Nephron progenitor cell (in vitro differentiated cells): ENCODE measurements at regions not wholly inside any gene's neighbourhood (a gene's known extent, or its start where the extent isn't known, plus 50 kb on each side); places are given as distances from the start of the nearest gene placed in this dataset.

Experiments used
- DNase-seq: peaks from one replicate; pipeline ENCODE4 v3.0.0; 2021
- H3K27ac Mint-ChIP-seq: 2 replicates; pipeline ENCODE4 v1.8.0; 2021; ENCODE audit warnings: mild to moderate bottlenecking, moderate library complexity, mixed read lengths
- H3K27me3 Mint-ChIP-seq: 2 replicates; pipeline ENCODE4 v1.8.0; 2021; ENCODE audit warnings: mild to moderate bottlenecking, low read depth, mixed read lengths; ENCODE audit not compliant: poor library complexity
- H3K36me3 Mint-ChIP-seq: 2 replicates; pipeline ENCODE4 v1.8.0; 2021; ENCODE audit warnings: low read depth, mixed read lengths
- H3K4me1 Mint-ChIP-seq: 2 replicates; pipeline ENCODE4 v1.8.0; 2021; ENCODE audit warnings: mixed read lengths
- H3K4me3 Mint-ChIP-seq: 2 replicates; pipeline ENCODE4 v1.8.0; 2021; ENCODE audit warnings: mild to moderate bottlenecking, moderate library complexity, mixed read lengths
- H3K9me3 Mint-ChIP-seq: 2 replicates; pipeline ENCODE4 v1.8.0; 2021; ENCODE audit warnings: mild to moderate bottlenecking, moderate library complexity, mixed read lengths
- CTCF ChIP-seq: fragments of 200-600 bp; sonication (generic); IDR thresholded peaks from 2 replicates; pipeline ENCODE4 v1.5.0; 2021; ENCODE audit warnings: antibody characterized with exemption

DNA sequence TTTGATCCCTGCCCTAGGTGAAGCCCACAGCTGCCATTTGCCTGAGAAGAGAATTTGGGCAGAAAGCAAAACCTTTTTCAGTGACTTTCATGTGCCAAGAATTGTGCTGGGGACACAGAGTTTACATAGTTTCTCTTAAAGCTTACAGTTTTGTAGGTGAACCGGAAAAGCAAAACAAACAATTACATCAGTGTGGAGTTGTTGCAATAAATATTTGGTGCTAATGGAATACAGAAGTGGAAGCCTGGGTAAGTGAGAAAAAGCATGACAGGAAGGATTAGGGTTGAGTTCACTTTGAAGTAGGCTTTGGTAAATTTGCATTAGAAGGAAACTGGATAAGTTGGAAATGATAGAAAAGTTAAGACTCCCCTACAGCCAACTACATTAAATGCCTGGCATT lies 82.7 kb downstream of the RASSF10 start:
- Mint-ChIP-seq H3K4me1 (peaks cover 6% of the 10 kb centered on the region), H3K9me3 (peaks cover 46% of the 10 kb centered on the region), H3K27me3 (peaks cover 5% of the 10 kb centered on the region), H3K27ac (no peak overlapping the region), H3K36me3 (no peaks in the 10 kb centered on the region), H3K4me3 (no peak overlapping the region)
- no peak for TF ChIP-seq CTCF
- DNase-seq, result no peak

GRCh38 chr11:13094930-13095687 lies 86.0 kb downstream of the RASSF10 start:
- peaks cover 10% of the 10 kb centered on the region for H3K27me3 Mint-ChIP-seq
- no peak overlapping the region for H3K27ac Mint-ChIP-seq
- DNase-seq, result no peak
- H3K36me3 Mint-ChIP-seq, result no peaks in the 10 kb centered on the region
- no peak overlapping the region for H3K4me3 Mint-ChIP-seq
- no peak for TF ChIP-seq CTCF
- H3K4me1 Mint-ChIP-seq, result peaks cover 5% of the 10 kb centered on the region
- H3K9me3 Mint-ChIP-seq, result peaks cover 21% of the 10 kb centered on the region

- no peaks in the 10 kb centered on the region for H3K4me1 Mint-ChIP-seq
- no peak for TF ChIP-seq CTCF
- no peak overlapping the region for H3K4me3 Mint-ChIP-seq
- no peak for DNase-seq
- H3K9me3 Mint-ChIP-seq, result peaks cover 6% of the 10 kb centered on the region
- peaks cover 10% of the 10 kb centered on the region for H3K27me3 Mint-ChIP-seq
- H3K36me3 Mint-ChIP-seq, result no peaks in the 10 kb centered on the region
- no peak overlapping the region for H3K27ac Mint-ChIP-seq
Measured at GRCh38 chr11:13098063-13098462, 88.9 kb downstream of the RASSF10 start.

- no peaks in the 10 kb centered on the region for H3K4me1 Mint-ChIP-seq
- no peak for TF ChIP-seq CTCF
Measured at GRCh38 chr11:13098616-13099289, 89.6 kb downstream of the RASSF10 start.

DNA sequence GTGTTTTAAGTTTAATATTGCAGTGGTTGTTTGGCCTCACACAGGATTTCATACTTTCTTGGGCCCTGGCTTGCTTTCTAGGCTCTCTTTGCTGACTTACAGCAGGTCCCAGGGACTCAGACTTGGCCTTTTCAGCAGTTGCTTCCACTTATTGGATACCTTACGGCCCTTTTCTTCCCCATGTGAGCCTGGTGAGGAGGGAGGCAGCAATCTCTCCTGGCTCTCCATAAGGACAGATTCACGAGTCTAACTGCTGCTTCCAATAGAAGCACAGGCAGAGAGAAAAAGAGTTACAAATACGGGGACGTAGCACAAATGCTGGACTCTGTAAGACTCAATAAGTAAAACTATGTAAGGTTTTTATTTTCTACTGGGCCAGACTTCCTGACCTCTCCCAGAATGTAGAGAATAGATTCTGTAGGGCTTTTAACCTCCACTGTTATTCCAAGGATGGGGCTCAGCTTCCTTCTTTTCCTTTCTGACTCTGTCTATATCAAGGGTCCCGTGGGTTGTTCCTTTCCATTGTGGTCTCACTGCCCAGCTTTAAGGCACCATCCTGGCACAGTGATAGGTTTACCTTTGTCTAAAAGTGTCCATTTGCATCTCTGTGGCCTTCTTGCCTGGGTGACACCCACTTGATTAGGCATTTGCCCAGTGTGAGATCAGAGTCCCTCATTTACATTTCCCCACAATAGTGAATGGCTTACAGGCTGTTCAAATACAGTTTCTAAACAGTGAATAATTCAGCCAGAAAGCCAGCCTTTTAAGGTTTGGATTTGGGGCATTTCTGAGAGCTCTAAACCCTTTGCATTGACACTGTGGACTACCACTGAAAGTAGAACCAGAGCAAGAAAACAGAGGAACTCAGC lies 92.8 kb downstream of the RASSF10 start:
- peaks cover 12% of the 10 kb centered on the region for H3K27me3 Mint-ChIP-seq
- H3K4me1 Mint-ChIP-seq, result no peaks in the 10 kb centered on the region
- no peak for DNase-seq
- H3K27ac Mint-ChIP-seq, result no peak overlapping the region
- H3K9me3 Mint-ChIP-seq, result no peaks in the 10 kb centered on the region
- TF ChIP-seq CTCF, result no peak
- H3K4me3 Mint-ChIP-seq, result no peak overlapping the region
- no peaks in the 10 kb centered on the region for H3K36me3 Mint-ChIP-seq

More at GRCh38 chr11:13098616-13099289, 89.6 kb downstream of the RASSF10 start:
- no peaks in the 10 kb centered on the region for H3K9me3 Mint-ChIP-seq
- DNase-seq, result no peak
- peaks cover 10% of the 10 kb centered on the region for H3K27me3 Mint-ChIP-seq
- H3K36me3 Mint-ChIP-seq, result no peaks in the 10 kb centered on the region
- no peak overlapping the region for H3K4me3 Mint-ChIP-seq
- no peak overlapping the region for H3K27ac Mint-ChIP-seq
